ENCODE measurements at regions not wholly inside any gene's neighbourhood (a gene's known extent, or its start where the extent isn't known, plus 50 kb on each side); places are given as distances from the start of the nearest gene placed in this dataset.
"Not testable (repeated sequence)": the region's sequence is repeated elsewhere in the genome, so short reads cannot be mapped to it uniquely, and the experiment has no call there.

GRCh38 chr5:120320626-120321025, 143.5 kb upstream of the PRR16 start:
- H3K9me3 ChIP-seq (ENCODE audit: insufficient read depth, low read length) = no peaks in the 10 kb centered on the region
- no peak for DNase-seq (ENCODE audit: low read depth, low spot score)
- H3K9ac ChIP-seq (ENCODE audit: insufficient read length, low read depth) = no peak overlapping the region
- no peaks in the 10 kb centered on the region for H3K36me3 ChIP-seq (ENCODE audit: insufficient read depth, insufficient read length, low read length)
- no peaks in the 10 kb centered on the region for H3K27me3 ChIP-seq (ENCODE audit: insufficient read depth, insufficient read length)
- TF ChIP-seq ZNF274 (IDR thresholded peaks at IDR 0.05; ENCODE audit: low read depth, low read length) = no peak
- TF ChIP-seq YY1 (IDR thresholded peaks at IDR 0.05; ENCODE audit: insufficient read depth, insufficient read length) = no peak
- no peak for TF ChIP-seq SUZ12 (IDR thresholded peaks at IDR 0.05; ENCODE audit: extremely low read depth, insufficient read depth, insufficient read length)
- H3K4me3 ChIP-seq (ENCODE audit: insufficient read length, low read depth) = no peak overlapping the region
- H3K4me1 ChIP-seq (ENCODE audit: insufficient read depth, insufficient read length) = no peaks in the 10 kb centered on the region

- Histone ChIP-seq H3K4me3 (ENCODE audit: insufficient read length, low read depth) (no peak overlapping the region), H3K9me3 (ENCODE audit: insufficient read depth, low read length) (peaks cover 5% of the 10 kb centered on the region; the same call in 1 of the 2 replicates), H3K4me1 (ENCODE audit: insufficient read depth, insufficient read length) (no peaks in the 10 kb centered on the region)
These were observed 137.4 kb upstream of the PRR16 start for GRCh38 chr5:120326651-120327050.

GRCh38 chr5:120327180-120327579, 136.9 kb upstream of the PRR16 start:
- TF ChIP-seq ZNF274 (IDR thresholded peaks at IDR 0.05; ENCODE audit: low read depth, low read length) (no peak), SUZ12 (IDR thresholded peaks at IDR 0.05; ENCODE audit: extremely low read depth, insufficient read depth, insufficient read length) (no peak)
- Histone ChIP-seq H3K9me3 (ENCODE audit: insufficient read depth, low read length) (peaks cover 5% of the 10 kb centered on the region; the same call in 1 of the 2 replicates), H3K36me3 (ENCODE audit: insufficient read depth, insufficient read length, low read length) (no peaks in the 10 kb centered on the region), H3K27me3 (ENCODE audit: insufficient read depth, insufficient read length) (no peaks in the 10 kb centered on the region), H3K9ac (ENCODE audit: insufficient read length, low read depth) (no peak overlapping the region), H3K4me3 (ENCODE audit: insufficient read length, low read depth) (no peak overlapping the region), H3K4me1 (ENCODE audit: insufficient read depth, insufficient read length) (no peaks in the 10 kb centered on the region)
- DNase-seq (ENCODE audit: low read depth, low spot score) = no peak

More at GRCh38 chr5:120326651-120327050, 137.4 kb upstream of the PRR16 start:
- Histone ChIP-seq H3K36me3 (ENCODE audit: insufficient read depth, insufficient read length, low read length) (no peaks in the 10 kb centered on the region), H3K27me3 (ENCODE audit: insufficient read depth, insufficient read length) (no peaks in the 10 kb centered on the region), H3K9ac (ENCODE audit: insufficient read length, low read depth) (no peak overlapping the region)
- no peak for DNase-seq (ENCODE audit: low read depth, low spot score)
- no peak for TF ChIP-seq ZNF274 (IDR thresholded peaks at IDR 0.05; ENCODE audit: low read depth, low read length)
- TF ChIP-seq YY1 (IDR thresholded peaks at IDR 0.05; ENCODE audit: insufficient read depth, insufficient read length) = no peak
- TF ChIP-seq SUZ12 (IDR thresholded peaks at IDR 0.05; ENCODE audit: extremely low read depth, insufficient read depth, insufficient read length) = no peak

- TF ChIP-seq YY1 (IDR thresholded peaks at IDR 0.05; ENCODE audit: insufficient read depth, insufficient read length) (no peak), SUZ12 (IDR thresholded peaks at IDR 0.05; ENCODE audit: extremely low read depth, insufficient read depth, insufficient read length) (no peak), ZNF274 (IDR thresholded peaks at IDR 0.05; ENCODE audit: low read depth, low read length) (no peak)
- H3K4me1 ChIP-seq (ENCODE audit: insufficient read depth, insufficient read length) = no peaks in the 10 kb centered on the region
- H3K36me3 ChIP-seq (ENCODE audit: insufficient read depth, insufficient read length, low read length) = no peaks in the 10 kb centered on the region
- no peak overlapping the region for H3K4me3 ChIP-seq (ENCODE audit: insufficient read length, low read depth)
- no peaks in the 10 kb centered on the region for H3K27me3 ChIP-seq (ENCODE audit: insufficient read depth, insufficient read length)
- peaks cover 5% of the 10 kb centered on the region; the same call in 1 of the 2 replicates for H3K9me3 ChIP-seq (ENCODE audit: insufficient read depth, low read length)
- DNase-seq (ENCODE audit: low read depth, low spot score) = no peak
- no peak overlapping the region for H3K9ac ChIP-seq (ENCODE audit: insufficient read length, low read depth)
These were observed 135.0 kb upstream of the PRR16 start for GRCh38 chr5:120329095-120329494.

DNA sequence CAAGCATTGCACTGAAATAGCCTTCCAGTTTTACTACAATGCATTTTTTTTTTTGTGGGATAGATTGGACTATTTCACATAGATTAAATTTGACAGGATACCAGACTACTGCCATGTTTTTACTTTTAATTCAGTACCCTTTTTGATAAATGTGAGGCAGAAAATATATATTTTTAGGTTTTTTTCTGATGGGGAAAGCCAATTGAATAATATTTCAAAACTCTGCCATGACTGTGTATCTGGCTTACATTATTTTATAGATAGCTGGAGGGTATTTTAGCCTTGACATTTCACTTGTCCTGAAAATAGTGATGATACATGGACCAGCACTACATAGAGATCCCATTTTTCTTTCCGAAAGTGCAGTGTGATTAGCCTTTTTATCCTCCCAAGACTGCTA, 133.5 kb upstream of the PRR16 start:
- H3K9me3 ChIP-seq (ENCODE audit: insufficient read depth, low read length) = peaks cover 5% of the 10 kb centered on the region; the same call in 1 of the 2 replicates
- no peak for TF ChIP-seq ZNF274 (IDR thresholded peaks at IDR 0.05; ENCODE audit: low read depth, low read length)
- no peak for TF ChIP-seq YY1 (IDR thresholded peaks at IDR 0.05; ENCODE audit: insufficient read depth, insufficient read length)
- TF ChIP-seq SUZ12 (IDR thresholded peaks at IDR 0.05; ENCODE audit: extremely low read depth, insufficient read depth, insufficient read length) = no peak
- DNase-seq (ENCODE audit: low read depth, low spot score) = no peak

GRCh38 chr5:120344181-120344580, 119.9 kb upstream of the PRR16 start:
- H3K4me1 ChIP-seq (ENCODE audit: insufficient read depth, insufficient read length) = no peaks in the 10 kb centered on the region
- H3K27me3 ChIP-seq (ENCODE audit: insufficient read depth, insufficient read length) = no peaks in the 10 kb centered on the region
- H3K9me3 ChIP-seq (ENCODE audit: insufficient read depth, low read length) = no peaks in the 10 kb centered on the region
- H3K4me3 ChIP-seq (ENCODE audit: insufficient read length, low read depth) = no peak overlapping the region
- no peaks in the 10 kb centered on the region for H3K36me3 ChIP-seq (ENCODE audit: insufficient read depth, insufficient read length, low read length)
- TF ChIP-seq ZNF274 (IDR thresholded peaks at IDR 0.05; ENCODE audit: low read depth, low read length) (no peak), SUZ12 (IDR thresholded peaks at IDR 0.05; ENCODE audit: extremely low read depth, insufficient read depth, insufficient read length) (no peak), YY1 (IDR thresholded peaks at IDR 0.05; ENCODE audit: insufficient read depth, insufficient read length) (no peak)
- DNase-seq (ENCODE audit: low read depth, low spot score) = no peak
- H3K9ac ChIP-seq (ENCODE audit: insufficient read length, low read depth) = no peak overlapping the region

More for the DNA sequence above, 133.5 kb upstream of the PRR16 start:
- Histone ChIP-seq H3K9ac (ENCODE audit: insufficient read length, low read depth) (no peak overlapping the region), H3K27me3 (ENCODE audit: insufficient read depth, insufficient read length) (no peaks in the 10 kb centered on the region), H3K4me1 (ENCODE audit: insufficient read depth, insufficient read length) (no peaks in the 10 kb centered on the region), H3K36me3 (ENCODE audit: insufficient read depth, insufficient read length, low read length) (no peaks in the 10 kb centered on the region), H3K4me3 (ENCODE audit: insufficient read length, low read depth) (no peak overlapping the region)

DNA sequence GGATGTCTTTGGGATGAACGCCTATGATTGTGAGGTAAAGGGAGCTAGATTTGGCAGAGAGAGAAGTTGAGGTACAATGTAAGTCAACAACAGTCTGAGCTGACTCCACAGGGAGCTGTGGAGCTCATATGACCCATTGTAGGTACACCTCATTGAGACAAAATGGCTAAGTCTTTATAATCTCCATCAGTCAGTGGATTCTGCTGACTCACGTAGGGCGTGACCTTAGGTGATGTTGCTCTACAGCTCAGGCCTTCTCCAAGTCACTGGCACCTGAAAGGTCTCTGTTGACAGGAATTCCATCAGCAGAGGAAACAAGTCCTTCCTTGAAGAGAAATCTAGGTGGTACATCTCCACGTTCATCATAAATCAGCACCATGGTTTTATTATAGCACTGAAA, 118.2 kb upstream of the PRR16 start:
- Histone ChIP-seq H3K9ac (ENCODE audit: insufficient read length, low read depth) (no peak overlapping the region), H3K9me3 (ENCODE audit: insufficient read depth, low read length) (no peaks in the 10 kb centered on the region), H3K4me1 (ENCODE audit: insufficient read depth, insufficient read length) (no peaks in the 10 kb centered on the region), H3K27me3 (ENCODE audit: insufficient read depth, insufficient read length) (no peaks in the 10 kb centered on the region), H3K4me3 (ENCODE audit: insufficient read length, low read depth) (no peak overlapping the region), H3K36me3 (ENCODE audit: insufficient read depth, insufficient read length, low read length) (no peaks in the 10 kb centered on the region)
- TF ChIP-seq ZNF274 (IDR thresholded peaks at IDR 0.05; ENCODE audit: low read depth, low read length) = no peak
- no peak for TF ChIP-seq YY1 (IDR thresholded peaks at IDR 0.05; ENCODE audit: insufficient read depth, insufficient read length)
- no peak for TF ChIP-seq SUZ12 (IDR thresholded peaks at IDR 0.05; ENCODE audit: extremely low read depth, insufficient read depth, insufficient read length)
- no peak for DNase-seq (ENCODE audit: low read depth, low spot score)

GRCh38 chr5:120351071-120351470, 113.0 kb upstream of the PRR16 start:
- H3K9me3 ChIP-seq (ENCODE audit: insufficient read depth, low read length); H3K9ac ChIP-seq (ENCODE audit: insufficient read length, low read depth); H3K27me3 ChIP-seq (ENCODE audit: insufficient read depth, insufficient read length); DNase-seq (ENCODE audit: low read depth, low spot score); H3K4me1 ChIP-seq (ENCODE audit: insufficient read depth, insufficient read length); H3K4me3 ChIP-seq (ENCODE audit: insufficient read length, low read depth); H3K36me3 ChIP-seq (ENCODE audit: insufficient read depth, insufficient read length, low read length): not testable (repeated sequence)
